T-helper 17 cell (primary cell): ENCODE measurements at regions not wholly inside any gene's neighbourhood (a gene's known extent, or its start where the extent isn't known, plus 50 kb on each side); places are given as distances from the start of the nearest gene placed in this dataset.

ENCODE experiments used
- ATAC-seq: fragments of 150-1000 bp; cut with Tn5 transposase; 2 replicates; pipeline ENCODE4 v1.10.0; 2021; ENCODE audit warnings: mild to moderate bottlenecking, moderate library complexity
- DNase-seq, 3 donors: peaks; one replicate each; pipeline versions ENCODE4 v3.0.0 to v3.0.0-alpha.2; 2020 to 2021
- H3K9me3 ChIP-seq: one replicate; pipeline ENCODE4 v1.7.0; 2013; ENCODE audit warnings: low read length, mild to moderate bottlenecking; ENCODE audit not compliant: control insufficient read depth, poor library complexity, severe bottlenecking
- H3K27ac Mint-ChIP-seq: one replicate; pipeline ENCODE4 v1.8.0; 2022; ENCODE audit warnings: mild to moderate bottlenecking, moderate library complexity, mixed read lengths
- H3K27me3 Mint-ChIP-seq: one replicate; pipeline ENCODE4 v1.8.0; 2022; ENCODE audit warnings: mixed read lengths
- H3K36me3 Mint-ChIP-seq: one replicate; pipeline ENCODE4 v1.8.0; 2022; ENCODE audit warnings: low read depth, mixed read lengths
- H3K4me1 Mint-ChIP-seq: one replicate; pipeline ENCODE4 v1.8.0; 2022; ENCODE audit warnings: mild to moderate bottlenecking, mixed read lengths
- H3K4me3 Mint-ChIP-seq: one replicate; pipeline ENCODE4 v1.8.0; 2022; ENCODE audit warnings: mild to moderate bottlenecking, moderate library complexity, mixed read lengths

- no peak for DNase-seq
- no peak for ATAC-seq
- H3K9me3 ChIP-seq: no peaks in the 10 kb centered on the region
- no peak overlapping the region for H3K27ac Mint-ChIP-seq
- H3K4me1 Mint-ChIP-seq: no peaks in the 10 kb centered on the region
- H3K27me3 Mint-ChIP-seq: no peaks in the 10 kb centered on the region
- H3K36me3 Mint-ChIP-seq: no peaks in the 10 kb centered on the region
- no peak overlapping the region for H3K4me3 Mint-ChIP-seq
Observed at GRCh38 chr16:51402298-51402697, 251.2 kb upstream of the SALL1 start.

- no peak for DNase-seq
- Mint-ChIP-seq H3K4me3 (no peak overlapping the region), H3K36me3 (no peaks in the 10 kb centered on the region), H3K27me3 (no peaks in the 10 kb centered on the region), H3K4me1 (no peaks in the 10 kb centered on the region), H3K27ac (no peak overlapping the region)
- no peak for ATAC-seq
- no peaks in the 10 kb centered on the region for H3K9me3 ChIP-seq
Observed at GRCh38 chr16:51401673-51402072, 250.6 kb upstream of the SALL1 start.

GRCh38 chr16:51399908-51400670 lies 249.0 kb upstream of the SALL1 start:
- DNase-seq (no peak), ATAC-seq (no peak)
- Mint-ChIP-seq H3K36me3 (no peaks in the 10 kb centered on the region), H3K27ac (no peak overlapping the region), H3K27me3 (no peaks in the 10 kb centered on the region), H3K4me1 (no peaks in the 10 kb centered on the region), H3K4me3 (no peak overlapping the region)
- no peaks in the 10 kb centered on the region for H3K9me3 ChIP-seq

- no peaks in the 10 kb centered on the region for H3K9me3 ChIP-seq
- ATAC-seq (no peak), DNase-seq (no peak)
- no peak overlapping the region for H3K27ac Mint-ChIP-seq
- no peaks in the 10 kb centered on the region for H3K4me1 Mint-ChIP-seq
- no peak overlapping the region for H3K4me3 Mint-ChIP-seq
- no peaks in the 10 kb centered on the region for H3K27me3 Mint-ChIP-seq
- no peaks in the 10 kb centered on the region for H3K36me3 Mint-ChIP-seq
Observed at GRCh38 chr16:51394421-51394820, 243.4 kb upstream of the SALL1 start.

DNA sequence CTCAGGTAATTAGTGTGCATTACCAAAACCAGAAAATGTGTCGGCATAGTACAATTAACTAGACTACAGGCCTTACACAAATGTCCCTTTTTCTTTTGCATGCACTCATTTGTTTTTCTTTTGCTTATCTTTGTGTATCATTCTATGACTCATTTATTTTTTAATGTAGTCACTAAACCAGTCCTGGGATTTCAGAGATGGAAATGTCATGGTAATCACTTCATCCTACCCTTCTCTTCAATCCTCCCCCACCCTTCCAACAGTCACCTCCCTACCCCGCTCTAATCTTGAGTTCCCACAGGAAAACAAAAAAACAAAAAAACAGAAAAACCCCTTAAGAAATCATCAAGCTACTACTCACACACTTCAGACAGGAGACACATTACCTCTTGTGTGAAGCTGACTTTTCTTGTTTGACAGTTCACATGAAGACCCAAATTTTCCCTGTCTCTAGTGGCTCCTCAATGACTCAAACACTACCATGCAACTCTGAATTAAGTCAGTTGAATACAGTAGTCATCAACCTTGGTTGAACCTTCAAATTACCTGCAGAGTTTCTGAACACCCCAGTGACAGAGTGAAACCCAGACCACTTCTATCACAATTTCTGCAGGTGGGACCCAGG lies 242.4 kb upstream of the SALL1 start:
- H3K4me1 Mint-ChIP-seq: no peaks in the 10 kb centered on the region
- no peak overlapping the region for H3K4me3 Mint-ChIP-seq
- ATAC-seq: no peak

GRCh38 chr16:51392521-51393187 lies 241.6 kb upstream of the SALL1 start:
- H3K36me3 Mint-ChIP-seq: no peaks in the 10 kb centered on the region
- H3K27me3 Mint-ChIP-seq: no peaks in the 10 kb centered on the region
- no peaks in the 10 kb centered on the region for H3K4me1 Mint-ChIP-seq
- ATAC-seq: no peak
- DNase-seq: no peak
- H3K9me3 ChIP-seq: no peaks in the 10 kb centered on the region
- H3K4me3 Mint-ChIP-seq: no peak overlapping the region
- no peak overlapping the region for H3K27ac Mint-ChIP-seq

More for the DNA sequence above, 242.4 kb upstream of the SALL1 start:
- Mint-ChIP-seq H3K27me3 (no peaks in the 10 kb centered on the region), H3K27ac (no peak overlapping the region), H3K36me3 (no peaks in the 10 kb centered on the region)
- DNase-seq: no peak
- no peaks in the 10 kb centered on the region for H3K9me3 ChIP-seq

- ATAC-seq: no peak
- no peaks in the 10 kb centered on the region for H3K36me3 Mint-ChIP-seq
- DNase-seq: no peak
- H3K4me3 Mint-ChIP-seq: no peak overlapping the region
- no peak overlapping the region for H3K27ac Mint-ChIP-seq
- no peaks in the 10 kb centered on the region for H3K4me1 Mint-ChIP-seq
- no peaks in the 10 kb centered on the region for H3K27me3 Mint-ChIP-seq
- H3K9me3 ChIP-seq: no peaks in the 10 kb centered on the region
Observed at GRCh38 chr16:51391798-51392511, 240.9 kb upstream of the SALL1 start.

- Mint-ChIP-seq H3K4me3 (no peak overlapping the region), H3K36me3 (no peaks in the 10 kb centered on the region), H3K4me1 (no peaks in the 10 kb centered on the region), H3K27ac (no peak overlapping the region), H3K27me3 (no peaks in the 10 kb centered on the region)
- ATAC-seq (no peak), DNase-seq (no peak)
- no peaks in the 10 kb centered on the region for H3K9me3 ChIP-seq
Observed at GRCh38 chr16:51390877-51391276, 239.8 kb upstream of the SALL1 start.

GRCh38 chr16:51389881-51390280 lies 238.8 kb upstream of the SALL1 start:
- no peaks in the 10 kb centered on the region for H3K36me3 Mint-ChIP-seq

DNA sequence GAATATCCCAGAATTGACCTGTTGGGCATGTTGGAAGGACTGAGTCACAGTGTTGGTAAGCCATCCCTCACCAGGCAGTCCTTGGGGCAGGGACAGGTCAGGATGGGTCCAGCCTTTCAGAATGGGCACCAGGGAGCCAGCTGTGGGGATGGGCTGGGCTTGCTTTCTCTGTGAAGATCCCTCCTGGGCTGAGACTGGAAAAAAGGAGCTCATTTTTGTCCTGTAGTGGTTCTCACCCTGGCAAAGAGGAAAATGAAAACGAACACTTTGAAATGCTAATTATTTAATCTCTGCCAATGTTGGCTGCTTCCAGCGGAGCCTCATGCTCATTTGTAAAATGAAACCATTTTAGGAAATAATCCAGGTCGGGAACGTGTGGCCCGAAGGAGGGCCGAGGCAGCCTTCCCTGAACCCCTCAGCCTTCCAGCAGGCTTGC lies 237.5 kb upstream of the SALL1 start:
- Mint-ChIP-seq H3K27ac (no peak overlapping the region), H3K36me3 (no peaks in the 10 kb centered on the region), H3K4me3 (no peak overlapping the region), H3K4me1 (no peaks in the 10 kb centered on the region), H3K27me3 (no peaks in the 10 kb centered on the region)
- H3K9me3 ChIP-seq: no peaks in the 10 kb centered on the region
- no peak for ATAC-seq
- no peak for DNase-seq

More at GRCh38 chr16:51389881-51390280, 238.8 kb upstream of the SALL1 start:
- DNase-seq: no peak
- Mint-ChIP-seq H3K4me3 (no peak overlapping the region), H3K4me1 (no peaks in the 10 kb centered on the region), H3K27me3 (no peaks in the 10 kb centered on the region), H3K27ac (no peak overlapping the region)
- no peak for ATAC-seq
- H3K9me3 ChIP-seq: no peaks in the 10 kb centered on the region

GRCh38 chr16:51383909-51384308 lies 232.8 kb upstream of the SALL1 start:
- no peaks in the 10 kb centered on the region for H3K4me1 Mint-ChIP-seq
- no peak for ATAC-seq
- H3K4me3 Mint-ChIP-seq: no peak overlapping the region
- no peaks in the 10 kb centered on the region for H3K9me3 ChIP-seq
- no peak overlapping the region for H3K27ac Mint-ChIP-seq
- no peaks in the 10 kb centered on the region for H3K27me3 Mint-ChIP-seq
- no peak for DNase-seq
- no peaks in the 10 kb centered on the region for H3K36me3 Mint-ChIP-seq

DNA sequence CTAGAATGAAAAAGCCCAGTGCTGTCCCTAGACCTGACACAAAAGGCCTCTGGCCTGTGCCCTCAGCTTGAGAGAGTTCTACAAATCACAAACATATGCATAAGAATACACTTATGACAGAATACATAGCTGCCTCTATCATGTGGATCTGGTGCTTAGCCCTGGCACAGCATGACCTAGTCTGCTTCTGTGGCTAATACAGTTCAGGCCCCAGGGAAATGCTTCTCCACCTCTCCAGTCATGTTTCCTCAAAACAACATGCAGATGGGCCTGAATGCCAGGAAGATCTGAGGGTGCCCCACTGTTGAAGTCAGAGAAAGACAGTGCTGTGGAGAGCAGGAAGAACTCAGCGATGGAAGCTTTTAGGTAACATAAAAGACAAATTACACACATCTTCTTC lies 231.9 kb upstream of the SALL1 start:
- Mint-ChIP-seq H3K4me1 (no peaks in the 10 kb centered on the region), H3K4me3 (no peak overlapping the region), H3K27ac (no peak overlapping the region), H3K36me3 (no peaks in the 10 kb centered on the region), H3K27me3 (no peaks in the 10 kb centered on the region)
- DNase-seq (no peak), ATAC-seq (no peak)
- no peaks in the 10 kb centered on the region for H3K9me3 ChIP-seq

DNA sequence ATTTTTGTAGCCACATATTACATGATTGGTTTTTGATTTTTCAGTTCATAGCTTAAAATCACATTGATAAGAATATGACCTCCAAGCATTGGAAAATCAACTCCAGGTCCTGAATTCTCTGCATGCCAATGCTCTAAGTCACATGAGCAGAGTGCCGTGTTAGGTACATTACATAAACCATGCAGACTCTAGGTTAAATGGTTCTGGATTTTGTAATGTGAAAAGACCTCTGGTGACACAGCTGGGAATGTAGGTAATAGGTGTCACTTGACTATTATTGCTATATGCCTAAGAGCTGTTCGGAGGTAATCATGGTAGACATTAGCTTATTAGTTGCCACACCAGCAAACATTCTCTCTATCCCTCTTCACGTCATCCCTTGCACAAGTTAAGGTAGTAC lies 231.1 kb upstream of the SALL1 start:
- H3K9me3 ChIP-seq: no peaks in the 10 kb centered on the region
- DNase-seq (no peak), ATAC-seq (no peak)
- H3K27ac Mint-ChIP-seq: no peak overlapping the region
- no peaks in the 10 kb centered on the region for H3K27me3 Mint-ChIP-seq
- no peaks in the 10 kb centered on the region for H3K36me3 Mint-ChIP-seq
- H3K4me3 Mint-ChIP-seq: no peak overlapping the region
- no peaks in the 10 kb centered on the region for H3K4me1 Mint-ChIP-seq
